ENCODE measurements at regions not wholly inside any gene's neighbourhood (a gene's known extent, or its start where the extent isn't known, plus 50 kb on each side); places are given as distances from the start of the nearest gene placed in this dataset.

- TF ChIP-seq YY1 (IDR thresholded peaks at IDR 0.05; ENCODE audit: insufficient read depth, insufficient read length) (no peak), ZNF274 (IDR thresholded peaks at IDR 0.05; ENCODE audit: low read depth, low read length) (no peak)
Measured at GRCh38 chr20:50391444-50392137, 118.6 kb upstream of the PTPN1 start.

Data from NT2/D1 (cell line).